ENCODE measurements at regions not wholly inside any gene's neighbourhood (a gene's known extent, or its start where the extent isn't known, plus 50 kb on each side); places are given as distances from the start of the nearest gene placed in this dataset.

DNA sequence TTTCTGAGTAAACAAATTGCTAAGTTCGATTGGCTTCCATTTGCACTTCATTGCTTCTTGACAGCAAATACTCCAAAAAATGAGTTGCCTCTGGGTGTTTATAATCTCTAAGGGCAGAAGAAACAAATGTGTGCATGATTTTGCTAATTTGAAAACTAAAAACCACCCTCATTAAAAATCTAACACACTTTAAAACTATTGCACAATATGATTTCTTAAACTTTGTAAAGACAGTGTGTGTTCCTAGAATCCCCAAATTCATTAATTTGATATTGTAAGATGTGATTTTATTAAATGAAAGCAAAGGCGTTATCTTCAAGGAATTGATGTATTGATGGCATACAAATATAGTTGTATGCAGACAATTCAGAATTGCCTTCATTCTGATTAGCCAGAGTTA is 350.9 kb downstream of the OLFM3 start:
- TF ChIP-seq, protein P1, sequence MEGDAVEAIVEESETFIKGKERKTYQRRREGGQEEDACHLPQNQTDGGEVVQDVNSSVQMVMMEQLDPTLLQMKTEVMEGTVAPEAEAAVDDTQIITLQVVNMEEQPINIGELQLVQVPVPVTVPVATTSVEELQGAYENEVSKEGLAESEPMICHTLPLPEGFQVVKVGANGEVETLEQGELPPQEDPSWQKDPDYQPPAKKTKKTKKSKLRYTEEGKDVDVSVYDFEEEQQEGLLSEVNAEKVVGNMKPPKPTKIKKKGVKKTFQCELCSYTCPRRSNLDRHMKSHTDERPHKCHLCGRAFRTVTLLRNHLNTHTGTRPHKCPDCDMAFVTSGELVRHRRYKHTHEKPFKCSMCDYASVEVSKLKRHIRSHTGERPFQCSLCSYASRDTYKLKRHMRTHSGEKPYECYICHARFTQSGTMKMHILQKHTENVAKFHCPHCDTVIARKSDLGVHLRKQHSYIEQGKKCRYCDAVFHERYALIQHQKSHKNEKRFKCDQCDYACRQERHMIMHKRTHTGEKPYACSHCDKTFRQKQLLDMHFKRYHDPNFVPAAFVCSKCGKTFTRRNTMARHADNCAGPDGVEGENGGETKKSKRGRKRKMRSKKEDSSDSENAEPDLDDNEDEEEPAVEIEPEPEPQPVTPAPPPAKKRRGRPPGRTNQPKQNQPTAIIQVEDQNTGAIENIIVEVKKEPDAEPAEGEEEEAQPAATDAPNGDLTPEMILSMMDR (IDR thresholded peaks at IDR 0.05; ENCODE audit: low read depth, low read length, poor library complexity, severe bottlenecking): no peak
- TF ChIP-seq EZH2phosphoT487 (IDR thresholded peaks at IDR 0.05; ENCODE audit: borderline replicate concordance, low read length): no peak

Data from DOHH2 (cell line).